SK-MEL-5 (cell line): ENCODE measurements at regions not wholly inside any gene's neighbourhood (a gene's known extent, or its start where the extent isn't known, plus 50 kb on each side); places are given as distances from the start of the nearest gene placed in this dataset.
A peak's percentile ranks its signal among the peaks of the same experiment; 100 is the strongest.
"Not testable (repeated sequence)": the region's sequence is repeated elsewhere in the genome, so short reads cannot be mapped to it uniquely, and the experiment has no call there.

ENCODE experiments used
- DNase-seq: peaks from one replicate; pipeline ENCODE4 v3.0.0-alpha.2; 2016; ENCODE audit warnings: low read depth, low spot score
- in situ Hi-C: cut with HindIII; loops from 2 replicates; pipeline ENCODE4 v1.10.0; 2016; ENCODE audit warnings: low sequenced_read_pairs, high pct_unique_total_duplicates, low pct_unique_long_range_greater_than_20kb

GRCh38 chrX:23458957-23459356 lies 124.3 kb downstream of the PTCHD1 start:
- in situ Hi-C loops, result not testable (repeated sequence)

GRCh38 chrX:23465105-23465791 lies 130.6 kb downstream of the PTCHD1 start:
- DNase-seq, result no peak
- in situ Hi-C loops, result no loop called here

More at GRCh38 chrX:23458957-23459356, 124.3 kb downstream of the PTCHD1 start:
- DNase-seq, result not testable (repeated sequence)

- no peak for DNase-seq
- in situ Hi-C loops, result no loop called here
These were observed 131.3 kb downstream of the PTCHD1 start for GRCh38 chrX:23465985-23466384.

DNA sequence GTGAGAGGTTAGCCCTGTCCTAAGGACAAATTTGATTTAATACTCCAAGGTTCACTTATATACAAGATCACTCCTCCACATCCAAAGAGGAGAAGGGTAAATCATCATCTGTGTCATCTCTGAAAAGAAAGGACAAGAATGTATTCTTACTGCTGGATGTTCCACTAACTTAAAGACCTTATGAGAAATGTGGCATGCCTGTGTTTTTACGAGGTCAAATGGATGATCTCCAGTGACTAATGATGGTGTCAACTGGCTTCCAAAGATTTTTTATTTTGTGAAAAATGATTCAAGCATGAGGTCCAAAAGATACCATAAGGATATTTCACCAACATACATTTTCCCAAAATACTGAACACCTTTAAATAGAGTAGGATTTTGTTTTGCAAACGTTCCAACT lies 143.4 kb downstream of the PTCHD1 start:
- DNase-seq, result no peak
- in situ Hi-C loops, result no loop called here

DNA sequence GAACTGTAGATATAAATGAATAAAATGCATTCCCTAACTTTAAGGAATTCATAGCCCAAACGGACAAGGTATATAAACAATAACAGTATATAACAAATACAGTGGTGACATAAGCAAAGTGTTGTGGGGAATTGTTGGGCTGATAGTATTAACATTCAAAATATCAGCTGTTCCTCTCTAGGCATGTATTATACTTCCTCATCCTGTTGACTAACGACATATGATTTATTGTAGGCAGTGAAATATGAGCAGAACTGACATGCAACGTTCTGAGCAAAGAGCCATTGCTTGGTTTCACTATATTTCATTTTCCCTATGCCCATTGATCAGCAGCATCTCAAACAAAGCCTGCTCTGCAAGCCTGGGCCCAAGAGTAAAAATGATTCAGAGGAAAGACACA lies 143.9 kb downstream of the PTCHD1 start:
- in situ Hi-C loops, result no loop called here
- no peak for DNase-seq

GRCh38 chrX:23482561-23482960 lies 147.9 kb downstream of the PTCHD1 start:
- in situ Hi-C loops, result no loop called here
- no peak for DNase-seq

DNA sequence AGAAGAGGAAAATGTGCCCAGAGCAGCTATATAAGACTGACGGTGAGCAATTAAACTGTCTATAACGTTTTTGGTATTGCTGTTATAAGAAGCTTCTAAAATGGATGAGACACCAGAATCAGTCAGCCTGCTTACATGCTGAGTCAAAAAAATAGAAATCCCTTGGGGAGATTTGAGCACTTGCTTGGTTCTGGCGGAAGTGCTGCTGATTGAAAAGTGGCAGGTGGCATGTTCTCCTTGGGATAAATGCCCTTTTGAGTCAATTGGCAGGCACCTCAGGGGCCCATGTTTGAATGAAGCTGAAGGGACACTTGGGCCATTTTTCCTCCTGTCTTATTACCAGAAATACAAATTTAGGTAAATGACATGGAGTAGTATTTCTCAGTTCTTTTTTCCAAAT lies 148.7 kb downstream of the PTCHD1 start:
- DNase-seq, result no peak
- in situ Hi-C loops, result no loop called here

- DNase-seq, result no peak
- in situ Hi-C loops, result no loop called here
These were observed 159.3 kb downstream of the PTCHD1 start for GRCh38 chrX:23493941-23494374.

DNA sequence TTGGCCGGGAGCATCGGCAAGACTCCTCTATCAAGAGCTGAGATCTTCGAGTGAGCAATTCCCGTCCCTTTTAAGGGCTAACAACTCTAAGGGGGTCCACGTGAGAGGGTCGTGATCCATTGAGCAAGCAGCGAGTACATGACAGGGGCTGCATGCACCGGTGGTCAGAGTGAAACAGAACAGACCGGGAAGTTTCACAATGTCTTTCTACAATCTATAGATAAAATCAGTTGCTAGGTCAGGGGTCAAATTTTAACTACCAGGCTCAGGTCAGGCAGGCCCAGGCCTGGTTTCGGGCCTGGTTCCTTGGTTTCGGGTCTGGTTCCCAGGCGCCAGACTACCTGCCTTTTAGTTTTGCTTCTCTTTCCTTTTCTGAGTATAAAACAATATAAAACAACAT lies 160.1 kb downstream of the PTCHD1 start:
- DNase-seq, result no peak
- in situ Hi-C loops, result no loop called here

DNA sequence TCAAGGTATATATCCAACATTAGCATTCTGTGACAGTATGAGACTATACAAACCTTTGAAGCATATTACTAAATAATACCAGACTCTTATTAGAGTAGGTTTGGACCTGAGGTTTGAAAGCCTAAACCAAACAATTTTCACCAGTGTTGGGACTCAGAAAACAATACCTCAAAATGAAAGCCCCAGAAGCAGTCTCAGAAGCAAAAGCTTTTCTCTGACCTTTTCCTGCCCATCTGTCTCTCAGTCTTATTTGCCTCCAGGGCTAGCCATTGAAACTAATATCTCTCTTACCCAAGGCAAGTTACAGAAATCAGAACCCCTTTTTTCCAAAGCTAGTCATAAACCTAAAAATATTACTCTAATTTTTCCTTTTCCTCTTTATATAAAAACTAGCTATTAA lies 163.3 kb downstream of the PTCHD1 start:
- no peak for DNase-seq
- in situ Hi-C loops, result no loop called here

DNA sequence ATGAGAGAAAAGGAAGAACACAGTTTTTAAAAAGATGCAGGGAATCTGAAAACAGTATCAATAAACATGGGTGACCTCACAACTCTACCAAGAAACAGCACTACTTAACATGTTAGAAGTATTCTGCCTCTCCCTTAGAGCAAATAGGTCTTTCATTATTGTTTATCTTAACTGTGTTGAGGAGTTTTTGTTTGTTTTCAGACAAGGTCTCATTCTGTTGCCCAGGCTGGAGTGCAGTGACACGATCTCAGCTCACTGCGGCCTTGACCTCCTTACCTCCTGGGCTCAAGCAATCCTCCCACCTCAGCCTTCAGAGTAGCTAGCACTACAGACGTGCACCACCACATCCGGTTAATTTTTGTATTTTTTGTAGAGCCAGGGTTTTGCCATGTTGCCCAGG lies 165.3 kb upstream of the PRDX4 start:
- no peak for DNase-seq
- in situ Hi-C loops, result no loop called here

DNA sequence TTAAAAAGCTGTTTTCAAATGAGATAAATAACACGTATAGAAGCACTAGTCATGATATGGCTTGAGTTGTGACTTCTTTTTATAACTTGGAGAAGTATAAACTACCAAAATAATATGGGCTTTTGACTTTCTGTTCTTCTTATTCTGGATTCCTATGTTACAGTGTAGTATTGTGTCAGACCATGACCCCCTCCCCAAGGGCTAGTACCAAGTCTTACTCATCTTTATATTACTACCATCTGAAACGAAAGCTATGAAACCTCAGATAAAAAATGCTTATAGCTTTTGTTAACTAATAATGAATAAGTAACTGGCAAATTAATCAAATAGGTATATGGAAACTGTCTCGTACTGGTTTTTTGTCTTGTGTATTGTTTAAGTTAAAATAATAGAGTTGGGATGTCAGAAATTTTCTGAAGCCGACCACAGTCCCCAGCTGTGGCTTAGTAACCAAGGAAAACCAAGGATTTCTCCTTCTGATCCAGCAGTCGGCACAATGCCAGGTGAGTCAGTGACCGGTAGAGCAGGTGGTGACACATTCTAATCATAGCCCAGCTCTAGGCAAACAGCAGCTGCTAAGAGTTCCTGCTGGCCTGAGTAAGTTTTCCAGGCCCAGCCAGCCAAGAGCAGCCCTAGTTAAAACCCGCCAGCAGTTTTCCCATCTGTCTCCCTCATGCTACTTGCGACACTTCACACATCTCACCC lies 163.3 kb upstream of the PRDX4 start:
- in situ Hi-C loops, result no loop called here
- DNase-seq, result no peak

GRCh38 chrX:23504540-23504884 lies 162.8 kb upstream of the PRDX4 start:
- in situ Hi-C loops, result no loop called here
- DNase-seq, result no peak

DNA sequence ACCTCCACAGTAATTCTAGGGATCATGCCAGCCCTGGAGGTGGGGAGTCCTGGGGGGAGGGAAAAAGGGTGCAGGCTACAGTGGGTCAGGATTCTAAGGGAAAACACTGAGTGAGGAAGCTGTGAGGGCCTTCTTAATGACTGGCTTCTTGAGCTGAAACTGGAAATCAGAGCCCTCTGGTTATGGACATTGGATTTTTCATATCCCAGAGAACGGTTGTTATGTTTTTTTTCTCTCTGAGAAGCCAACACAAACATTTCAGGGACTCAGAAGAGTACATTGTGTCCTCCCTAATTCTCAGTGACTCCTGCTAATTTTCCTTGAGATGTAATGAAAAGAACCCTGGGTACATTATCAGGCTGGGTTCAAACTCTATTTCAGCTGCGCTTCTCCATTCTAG lies 162.4 kb upstream of the PRDX4 start:
- DNase-seq, result no peak
- in situ Hi-C loops, result no loop called here

GRCh38 chrX:23505531-23506303 lies 161.6 kb upstream of the PRDX4 start:
- in situ Hi-C loops, result no loop called here
- DNase-seq, result peak; percentile 51

DNA sequence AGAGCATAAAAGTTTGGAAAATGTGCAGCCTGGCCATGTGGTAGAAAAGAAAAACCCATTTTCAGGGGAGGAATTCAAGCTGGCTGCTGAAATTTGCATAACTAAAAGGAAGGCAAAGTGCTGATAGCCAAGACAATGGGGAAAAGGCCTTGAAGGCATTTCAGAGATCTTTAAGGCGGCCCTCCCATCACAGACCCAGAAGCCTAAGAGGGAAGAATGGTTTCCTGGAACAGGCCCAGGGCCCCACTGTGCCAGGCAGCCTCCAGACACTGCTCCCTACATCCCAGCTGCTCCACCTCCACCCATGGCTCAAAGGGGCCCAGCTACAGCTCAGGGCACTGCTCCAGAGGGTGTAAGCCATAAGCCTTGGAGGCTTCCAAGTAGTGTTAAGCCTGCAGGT lies 158.0 kb upstream of the PRDX4 start:
- in situ Hi-C loops, result no loop called here
- DNase-seq, result no peak

DNA sequence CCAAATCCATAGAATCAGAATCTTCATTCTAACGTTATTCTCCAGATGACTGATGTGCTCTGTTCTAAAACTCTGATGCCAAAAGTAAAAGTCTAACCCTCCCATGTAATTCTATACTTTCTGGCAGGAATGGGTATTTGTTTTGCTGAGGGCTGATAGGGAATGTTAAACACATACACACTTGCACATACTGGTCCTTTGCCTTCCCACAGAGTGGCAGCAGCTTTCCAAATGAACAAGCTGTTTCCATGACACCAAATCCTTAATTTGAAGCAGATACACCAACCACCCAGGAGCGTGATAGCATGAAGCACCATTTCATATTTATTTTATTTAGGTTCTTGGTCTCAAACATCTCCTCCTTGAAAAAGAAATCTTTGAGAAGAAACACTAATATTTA lies 155.5 kb upstream of the PRDX4 start:
- in situ Hi-C loops, result no loop called here

GRCh38 chrX:23513121-23513520 lies 154.2 kb upstream of the PRDX4 start:
- in situ Hi-C loops, result no loop called here
- no peak for DNase-seq

More for the DNA sequence above, 155.5 kb upstream of the PRDX4 start:
- DNase-seq, result no peak

DNA sequence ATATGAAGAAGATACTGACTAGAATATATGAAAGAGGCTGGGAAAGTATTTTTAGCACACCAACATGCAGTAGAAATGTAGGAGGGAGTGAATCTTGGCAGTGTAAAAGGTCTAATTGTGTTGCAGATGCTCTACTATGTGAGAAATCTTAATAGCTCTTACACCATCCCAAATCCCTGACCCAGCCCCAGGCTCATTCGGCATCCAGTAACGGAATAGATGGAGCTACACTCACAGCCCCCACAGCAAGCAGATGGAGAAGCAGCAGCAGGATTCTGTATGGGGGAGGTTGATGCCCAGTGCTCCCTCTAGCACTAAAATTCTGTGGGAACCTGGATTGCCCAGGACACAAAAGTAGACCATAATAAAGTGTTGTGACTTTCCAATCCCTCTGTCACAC lies 153.2 kb upstream of the PRDX4 start:
- no peak for DNase-seq
- in situ Hi-C loops, result no loop called here
